ENCODE measurements at regions not wholly inside any gene's neighbourhood (a gene's known extent, or its start where the extent isn't known, plus 50 kb on each side); places are given as distances from the start of the nearest gene placed in this dataset.

DNA sequence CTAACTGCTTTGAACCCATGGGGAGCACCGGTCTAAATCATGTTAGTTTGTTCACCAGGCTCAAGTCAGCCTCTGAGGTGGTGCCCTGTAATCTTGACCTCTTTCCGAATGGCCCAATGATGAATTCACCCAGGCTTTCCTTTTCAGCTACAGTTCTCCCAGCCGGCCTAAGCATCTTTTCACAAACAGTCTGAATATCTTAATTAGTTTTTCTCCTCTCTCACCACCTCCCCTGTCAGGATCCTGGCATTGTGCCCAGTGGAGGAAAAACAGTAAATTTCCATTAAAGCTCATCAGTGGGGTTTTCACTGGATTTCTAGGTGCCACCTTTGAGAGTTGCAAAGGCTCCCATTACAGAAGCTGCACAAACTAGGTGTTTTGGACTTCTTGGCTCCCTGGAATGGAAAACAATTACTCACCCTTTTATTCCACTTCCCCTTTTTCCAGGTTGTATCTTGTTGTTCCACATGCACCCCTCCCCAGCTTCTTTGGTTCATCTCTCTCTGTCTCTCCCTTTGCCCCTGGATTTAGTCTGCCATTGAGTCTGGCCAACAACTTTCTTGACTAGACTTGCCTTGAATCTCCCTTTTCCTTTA, 69.4 kb upstream of the ADAMTSL1 start:
- no peak overlapping the region for H3K27ac ChIP-seq
- DNase-seq (ENCODE audit: low read depth, low spot score): no peak

DNA sequence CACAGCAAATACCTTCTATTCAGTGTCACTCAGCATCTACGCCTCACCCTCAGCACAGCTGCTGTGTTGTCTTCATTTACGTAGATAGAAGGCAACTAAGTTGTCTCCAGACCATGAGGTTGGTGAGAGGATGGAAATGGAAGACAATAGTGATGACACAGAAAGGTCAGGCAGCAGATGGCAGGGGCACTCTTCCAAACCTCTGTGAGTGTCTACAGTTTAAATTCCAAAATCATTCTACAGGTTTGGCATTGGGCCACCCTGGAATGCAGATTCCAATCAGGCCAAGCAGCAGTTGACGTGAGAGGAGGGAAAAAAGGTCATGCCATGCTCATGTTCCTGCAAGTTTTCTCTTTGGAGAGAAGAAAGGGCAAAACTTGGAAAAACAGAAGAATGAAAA, 68.7 kb upstream of the ADAMTSL1 start:
- DNase-seq (ENCODE audit: low read depth, low spot score): no peak
- H3K27ac ChIP-seq: no peak overlapping the region

DNA sequence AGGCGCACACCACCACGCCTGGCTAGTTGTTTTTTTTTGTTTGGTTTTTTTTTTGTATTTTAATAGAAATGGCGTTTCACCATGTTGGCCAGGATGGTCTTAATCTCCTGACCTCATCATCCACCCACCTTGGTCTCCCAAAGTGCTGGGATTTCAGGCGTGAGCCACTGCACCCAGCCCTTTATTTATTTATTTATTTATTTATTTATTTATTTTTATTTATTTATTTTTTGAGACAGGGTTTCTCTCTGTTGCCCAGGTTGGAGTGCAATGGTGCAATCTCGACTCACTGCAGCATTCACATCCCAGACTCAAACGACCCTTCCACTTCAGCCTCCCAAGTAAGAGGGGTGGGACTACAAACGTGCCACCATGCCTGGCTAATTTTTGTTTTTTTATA, 63.0 kb upstream of the ADAMTSL1 start:
- no peak overlapping the region for H3K27ac ChIP-seq
- DNase-seq (ENCODE audit: low read depth, low spot score): no peak

DNA sequence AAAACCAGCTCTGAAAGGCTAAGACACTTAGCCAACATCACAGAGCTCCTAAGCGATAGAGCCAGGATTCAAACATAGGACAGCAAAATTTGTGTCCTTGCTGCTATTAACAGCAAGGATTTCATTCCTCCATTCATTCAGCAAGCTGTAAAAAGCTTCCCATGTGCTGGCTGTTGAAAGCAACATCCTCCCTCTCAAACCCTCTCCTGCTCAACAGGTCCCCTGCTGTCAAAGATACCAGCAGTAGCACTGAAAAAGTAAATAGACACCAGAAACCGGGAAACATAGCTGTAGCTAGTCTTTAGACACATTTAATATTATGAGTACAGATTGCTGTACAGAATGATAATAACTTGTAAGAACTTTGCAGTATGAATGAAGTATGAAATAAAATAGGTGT, 52.6 kb upstream of the ADAMTSL1 start:
- DNase-seq (ENCODE audit: low read depth, low spot score): no peak
- no peak overlapping the region for H3K27ac ChIP-seq

DNA sequence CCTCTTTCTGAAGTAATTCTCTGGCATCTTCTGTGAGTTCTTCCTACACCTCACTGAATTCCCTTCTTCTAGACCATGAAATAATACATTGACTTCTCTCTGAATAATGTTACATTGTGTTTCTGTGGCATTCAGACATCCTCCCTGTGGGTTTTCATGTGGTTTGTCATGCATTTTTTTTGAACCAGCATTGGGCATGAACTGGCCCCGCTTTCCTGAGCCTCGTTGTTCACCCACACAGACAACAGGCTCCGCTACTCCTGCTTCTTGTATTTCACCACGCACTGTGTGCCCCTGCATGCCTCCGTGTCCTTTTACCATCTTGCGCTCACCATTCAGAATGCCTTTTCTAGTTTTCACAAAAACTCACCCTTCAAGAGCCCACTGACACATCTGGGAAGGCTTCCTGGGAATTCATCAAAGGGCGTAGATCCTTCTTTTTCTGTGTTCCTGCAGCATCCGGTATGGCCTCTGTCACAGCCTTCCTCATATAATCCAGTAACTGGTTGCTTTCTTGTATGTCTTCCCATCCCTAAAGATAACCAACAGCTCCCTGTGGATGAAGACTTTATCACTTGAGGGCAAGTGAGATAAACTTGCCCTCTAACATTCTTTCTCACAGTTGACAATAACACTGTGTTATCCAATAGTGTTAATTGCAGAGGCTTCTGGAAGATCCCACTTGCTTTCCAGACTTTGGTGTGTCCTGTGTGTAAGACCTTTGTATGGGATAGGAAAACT, 51.5 kb upstream of the ADAMTSL1 start:
- no peak overlapping the region for H3K27ac ChIP-seq
- DNase-seq (ENCODE audit: low read depth, low spot score): no peak

DNA sequence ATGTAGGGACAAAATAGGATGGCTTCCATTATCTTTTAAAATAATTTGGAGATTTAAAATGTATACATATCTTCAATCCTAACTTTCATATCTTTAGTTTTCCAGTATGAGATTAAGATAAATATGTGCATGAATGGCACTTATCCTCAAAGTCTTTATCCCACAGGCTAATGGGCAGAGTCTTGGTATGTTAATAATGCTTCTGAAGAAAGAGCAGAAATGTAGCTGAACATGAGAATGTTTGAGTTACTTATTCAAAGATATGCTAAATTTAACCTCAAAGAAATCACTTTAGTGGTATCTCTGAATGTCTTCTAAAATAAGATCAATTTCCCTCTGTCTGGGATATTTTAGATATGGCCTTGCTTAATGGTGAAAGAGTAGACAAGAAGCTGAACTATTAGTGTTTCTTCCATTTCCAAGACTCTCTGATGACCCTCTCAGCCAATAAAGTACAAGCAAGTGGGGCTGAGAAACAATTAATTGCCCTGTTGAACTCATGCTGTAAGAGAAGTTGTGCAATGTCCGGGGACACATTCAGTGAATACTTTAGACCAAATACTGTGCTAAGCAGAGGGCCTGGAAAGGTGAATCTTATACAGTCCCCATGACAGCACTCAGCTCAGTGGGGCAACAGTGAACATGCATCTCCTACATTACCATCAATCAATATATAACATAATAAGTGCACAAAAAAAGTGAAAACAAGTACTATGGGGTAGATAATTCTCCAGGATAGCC, 50.0 kb upstream of the ADAMTSL1 start:
- DNase-seq (ENCODE audit: low read depth, low spot score): no peak
- H3K27ac ChIP-seq: no peak overlapping the region

Measured in epithelial cell of prostate (primary cell).